HCT116 (cell line): ENCODE measurements at regions not wholly inside any gene's neighbourhood (a gene's known extent, or its start where the extent isn't known, plus 50 kb on each side); places are given as distances from the start of the nearest gene placed in this dataset.

ENCODE experiments used
- ATAC-seq: fragments of 200-7000 bp; cut with Tn5 transposase; 2 replicates; pipeline ENCODE4 v1.9.1; 2020; ENCODE audit warnings: mild to moderate bottlenecking, moderate library complexity
- BruUV-seq: library from RNA; stranded (reverse); fragments of 400-500 nt; replicated peaks from 2 replicates; lab custom pipeline; 2021; lab: Mats Ljungman, UMichigan
- CTCF ChIA-PET: fragments of 300-600 bp; sonication (Branson Sonifier 250); formaldehyde crosslinking; loops from one replicate; lab custom pipeline; 2021; ENCODE audit warnings: antibody characterized with exemption; lab: Charles Lee
- POLR2A ChIA-PET: fragments of 300-600, 350-600 bp; sonication (Branson Sonifier 250); formaldehyde crosslinking; loops from one replicate; lab custom pipeline; 2021; ENCODE audit warnings: antibody characterized with exemption; lab: Charles Lee
- RAD21 ChIA-PET, 2 experiments: fragments of 300-600 bp; sonication (Branson Sonifier 250); formaldehyde crosslinking; loops; one replicate each; lab custom pipeline; 2023; ENCODE audit warnings: low total read pairs in 2 of 2; ENCODE audit not compliant: uncharacterized antibody in 2 of 2, unreplicated experiment in 2 of 2, low non-redundant PET in 1 of 2; lab: Charles Lee
- DNase-seq: peaks from one replicate; pipeline ENCODE4 v3.0.0-alpha.2; 2010; ENCODE audit warnings: low read depth, low spot score
- H2AFZ ChIP-seq: fragments of 200-600 bp; shearing (Covaris generic), sonication (generic); 2 replicates; pipeline ENCODE4 v1.6.1; 2017; ENCODE audit warnings: low read depth, mixed run types, mixed read lengths, antibody characterized with exemption, low read length; ENCODE audit not compliant: poor library complexity, severe bottlenecking
- H3K27ac ChIP-seq: 2 replicates; pipeline ENCODE4 v1.5.1; 2012; ENCODE audit warnings: low read depth, low read length
- H3K27me3 ChIP-seq: fragments of 200-600 bp; sonication (generic); 2 replicates; pipeline ENCODE4 v1.6.1; 2016; ENCODE audit warnings: mixed run types, low read length, mixed read lengths; ENCODE audit not compliant: insufficient read depth
- H3K36me3 ChIP-seq, 2 experiments: fragments of 200-500 bp in 1 of 2; fragments of 200-600 bp in 1 of 2; sonication (Bioruptor generic) in 1 of 2; sonication (generic) in 1 of 2; 2 replicates each; pipeline versions ENCODE4 v1.5.1 to v1.6.1; 2014 to 2016; ENCODE audit warnings: low read length in 2 of 2, inconsistent platforms in 1 of 2, mixed read lengths in 1 of 2, mixed run types in 1 of 2; ENCODE audit not compliant: insufficient read depth in 2 of 2, control insufficient read depth in 1 of 2
- H3K4me1 ChIP-seq, 2 experiments: fragments of 200-600 bp in 1 of 2; sonication (generic) in 1 of 2; 2 replicates each; pipeline versions ENCODE4 v1.5.1 to v1.6.1; 2012 to 2017; ENCODE audit warnings: low read length in 2 of 2, inconsistent platforms in 1 of 2, mild to moderate bottlenecking in 1 of 2, mixed read lengths in 1 of 2, mixed run types in 1 of 2, moderate library complexity in 1 of 2; ENCODE audit not compliant: insufficient read depth in 2 of 2, control insufficient read depth in 1 of 2
- H3K4me2 ChIP-seq: fragments of 200-600 bp; sonication (generic); 2 replicates; pipeline ENCODE4 v1.6.1; 2017; ENCODE audit warnings: mixed run types, low read length, mixed read lengths
- H3K4me3 ChIP-seq, 2 experiments: fragments of 200-600 bp in 1 of 2; sonication (generic) in 1 of 2; replicated peaks in 1 of 2; 2 replicates each; pipeline ENCODE4 v1.5.1; 2011 to 2016; ENCODE audit warnings: low read length in 2 of 2, control low read depth in 1 of 2, low read depth in 1 of 2, mild to moderate bottlenecking in 1 of 2, mixed read lengths in 1 of 2, mixed run types in 1 of 2
- H3K79me2 ChIP-seq: fragments of 200-600 bp; sonication (generic); 2 replicates; pipeline ENCODE4 v1.6.1; 2017; ENCODE audit warnings: mild to moderate bottlenecking, mixed run types, low read length, moderate library complexity, mixed read lengths; ENCODE audit not compliant: insufficient read depth
- H3K9ac ChIP-seq: fragments of 200-600 bp; sonication (generic); 2 replicates; pipeline ENCODE4 v1.6.1; 2016; ENCODE audit warnings: low read length, mixed read lengths
- H3K9me2 ChIP-seq: fragments of 200-600 bp; sonication (generic), shearing (Covaris generic); 2 replicates; pipeline ENCODE4 v1.6.1; 2017; ENCODE audit warnings: mixed run types, mild to moderate bottlenecking, moderate library complexity; ENCODE audit not compliant: insufficient read depth
- H3K9me3 ChIP-seq, 2 experiments: fragments of 200-500 bp in 1 of 2; fragments of 200-600 bp in 1 of 2; sonication (Bioruptor generic) in 1 of 2; sonication (generic) in 1 of 2; 2 replicates each; pipeline ENCODE4 v1.6.1; 2014 to 2017; ENCODE audit warnings: low read length in 2 of 2, mixed read lengths in 2 of 2, inconsistent platforms in 1 of 2, low read depth in 1 of 2, mild to moderate bottlenecking in 1 of 2, mixed run types in 1 of 2, moderate library complexity in 1 of 2; ENCODE audit not compliant: control insufficient read depth in 1 of 2, insufficient read depth in 1 of 2
- H4K20me1 ChIP-seq: fragments of 200-600 bp; sonication (generic), shearing (Covaris generic); 2 replicates; pipeline ENCODE4 v1.6.1; 2017; ENCODE audit warnings: mixed run types, mild to moderate bottlenecking, moderate library complexity; ENCODE audit not compliant: insufficient read depth
- EGR1 ChIP-seq: IDR thresholded peaks from 2 replicates; pipeline ENCODE4 v1.6.1; 2012; ENCODE audit warnings: low read depth
- EZH2 ChIP-seq: fragments of 200-600 bp; sonication (generic); IDR thresholded peaks from 2 replicates; pipeline ENCODE4 v1.6.1; 2017; ENCODE audit warnings: antibody characterized with exemption, mixed run types
- EZH2phosphoT487 ChIP-seq: fragments of 200-600 bp; IDR thresholded peaks from 2 replicates; pipeline ENCODE4 v1.6.1; 2018; ENCODE audit warnings: antibody characterized with exemption, borderline replicate concordance
- FOSL1 ChIP-seq: IDR thresholded peaks from 2 replicates; pipeline ENCODE4 v1.6.1; 2012; ENCODE audit warnings: low read depth
- JUND ChIP-seq: IDR thresholded peaks from 2 replicates; pipeline ENCODE4 v1.6.1; 2012
- REST ChIP-seq: IDR thresholded peaks from 2 replicates; pipeline ENCODE4 v1.6.1; 2012; ENCODE audit warnings: low read depth
- SIN3A ChIP-seq: IDR thresholded peaks from 2 replicates; pipeline ENCODE4 v1.6.1; 2012; ENCODE audit warnings: low read depth
- SRF ChIP-seq: IDR thresholded peaks from 2 replicates; pipeline ENCODE4 v1.6.1; 2012; ENCODE audit warnings: low read depth
- TCF7L2 ChIP-seq: IDR thresholded peaks from 2 replicates; pipeline ENCODE4 v1.7.0; 2011; ENCODE audit warnings: borderline replicate concordance, inconsistent platforms; ENCODE audit not compliant: insufficient read depth, insufficient read length; ENCODE audit errors: extremely low read depth
- ZFX ChIP-seq: fragments of 450-650 bp; IDR thresholded peaks from 2 replicates; pipeline ENCODE4 v1.6.1; 2017
- intact Hi-C: fragments of 100-400 bp; cut with micrococcal nuclease; formaldehyde crosslinking; loops from 2 replicates; pipeline ENCODE4 v1.10.0; 2022
- TF ChIP-seq, protein P1 (sequence below): IDR thresholded peaks from 2 replicates; pipeline ENCODE4 v1.6.1; 2011; ENCODE audit warnings: mild to moderate bottlenecking, low read length, moderate library complexity; ENCODE audit not compliant: insufficient replicate concordance; ENCODE audit errors: extremely low read depth
- TF ChIP-seq, protein P2 (sequence below): IDR thresholded peaks from 2 replicates; pipeline ENCODE4 v1.6.1; 2012

DNA sequence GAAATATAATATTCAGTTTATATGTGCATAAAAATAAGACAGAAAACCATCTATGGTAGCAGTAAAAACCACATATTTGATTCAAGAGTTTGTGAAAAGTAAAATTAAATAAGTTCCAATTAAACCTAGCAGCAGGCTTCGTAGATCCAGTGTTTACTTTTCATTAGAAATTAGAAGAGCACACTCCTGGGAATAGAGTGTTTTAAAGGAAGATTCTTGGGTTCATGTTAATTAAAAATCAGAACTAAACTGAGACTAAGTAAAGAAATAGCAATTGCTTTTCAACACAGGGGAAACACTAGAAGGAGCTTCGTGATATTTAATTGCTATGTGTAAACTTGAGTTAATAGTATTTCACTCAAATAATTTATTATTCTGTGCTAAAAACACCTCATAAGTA is 1097.8 kb upstream of the CDH18 start:
- Histone ChIP-seq H3K9me3 (peaks cover 15 to 26% of the 10 kb centered on the region in 2 experiments; a peak in 2 of 4 replicates), H3K79me2 (no peaks in the 10 kb centered on the region), H3K27me3 (no peaks in the 10 kb centered on the region), H3K4me1 (no peaks in the 10 kb centered on the region), H4K20me1 (no peaks in the 10 kb centered on the region), H3K4me3 (no peak overlapping the region), H3K4me2 (no peak overlapping the region), H2AFZ (no peak overlapping the region), H3K36me3 (no peaks in the 10 kb centered on the region), H3K9me2 (no peaks in the 10 kb centered on the region), H3K9ac (no peak overlapping the region), H3K27ac (no peak overlapping the region)
- ChIA-PET POLR2A (no interaction called here), RAD21 (no interaction called here), CTCF (no interaction called here)
- DNase-seq, result no peak
- intact Hi-C loops, result no loop called here
- BruUV-seq, result no TSS peak
- TF ChIP-seq FOSL1, result no peak
- TF ChIP-seq, protein P1, sequence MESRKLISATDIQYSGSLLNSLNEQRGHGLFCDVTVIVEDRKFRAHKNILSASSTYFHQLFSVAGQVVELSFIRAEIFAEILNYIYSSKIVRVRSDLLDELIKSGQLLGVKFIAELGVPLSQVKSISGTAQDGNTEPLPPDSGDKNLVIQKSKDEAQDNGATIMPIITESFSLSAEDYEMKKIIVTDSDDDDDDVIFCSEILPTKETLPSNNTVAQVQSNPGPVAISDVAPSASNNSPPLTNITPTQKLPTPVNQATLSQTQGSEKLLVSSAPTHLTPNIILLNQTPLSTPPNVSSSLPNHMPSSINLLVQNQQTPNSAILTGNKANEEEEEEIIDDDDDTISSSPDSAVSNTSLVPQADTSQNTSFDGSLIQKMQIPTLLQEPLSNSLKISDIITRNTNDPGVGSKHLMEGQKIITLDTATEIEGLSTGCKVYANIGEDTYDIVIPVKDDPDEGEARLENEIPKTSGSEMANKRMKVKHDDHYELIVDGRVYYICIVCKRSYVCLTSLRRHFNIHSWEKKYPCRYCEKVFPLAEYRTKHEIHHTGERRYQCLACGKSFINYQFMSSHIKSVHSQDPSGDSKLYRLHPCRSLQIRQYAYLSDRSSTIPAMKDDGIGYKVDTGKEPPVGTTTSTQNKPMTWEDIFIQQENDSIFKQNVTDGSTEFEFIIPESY, result no peak
- ATAC-seq, result no peak

DNA sequence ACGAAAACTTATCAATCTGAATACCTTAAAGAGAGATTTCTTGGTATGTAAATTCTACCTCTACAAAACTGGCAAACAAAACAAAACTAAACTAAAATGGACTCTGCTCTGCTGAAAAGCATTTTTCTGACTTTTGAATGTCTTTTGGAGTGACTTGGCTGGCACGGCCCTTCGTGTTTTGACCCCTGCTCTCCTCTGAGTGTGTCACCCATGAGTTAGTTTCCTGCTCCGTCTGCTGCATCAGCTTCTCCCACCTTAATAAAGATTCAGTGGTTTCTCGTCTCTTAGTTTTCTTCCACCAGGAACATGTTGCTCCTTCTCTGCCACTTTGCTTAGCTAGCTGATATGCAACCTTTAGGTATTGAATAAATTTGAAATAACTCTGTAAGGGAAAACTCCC is 1084.0 kb upstream of the CDH18 start:
- DNase-seq (no peak), ATAC-seq (no peak)
- intact Hi-C loops, result no loop called here
- Histone ChIP-seq H3K27me3 (no peaks in the 10 kb centered on the region), H3K79me2 (no peaks in the 10 kb centered on the region), H3K27ac (no peak overlapping the region), H3K4me3 (no peak overlapping the region), H3K4me1 (no peaks in the 10 kb centered on the region), H2AFZ (no peak overlapping the region), H3K9me3 (peaks cover 5 to 16% of the 10 kb centered on the region in 2 experiments; a peak in 2 of 4 replicates), H3K9ac (no peak overlapping the region), H3K36me3 (no peaks in the 10 kb centered on the region), H4K20me1 (no peaks in the 10 kb centered on the region), H3K9me2 (no peaks in the 10 kb centered on the region), H3K4me2 (no peak overlapping the region)
- RAD21 ChIA-PET, result no interaction called here
- POLR2A ChIA-PET, result no interaction called here
- no TSS peak for BruUV-seq
- CTCF ChIA-PET, result no interaction called here
- TF ChIP-seq SRF (no peak), REST (no peak), EZH2phosphoT487 (no peak), ZFX (no peak), EZH2 (no peak), SIN3A (no peak), EGR1 (no peak), JUND (no peak), TCF7L2 (no peak)
- TF ChIP-seq, protein P1, result no peak
- TF ChIP-seq, protein P2, sequence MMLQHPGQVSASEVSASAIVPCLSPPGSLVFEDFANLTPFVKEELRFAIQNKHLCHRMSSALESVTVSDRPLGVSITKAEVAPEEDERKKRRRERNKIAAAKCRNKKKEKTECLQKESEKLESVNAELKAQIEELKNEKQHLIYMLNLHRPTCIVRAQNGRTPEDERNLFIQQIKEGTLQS, result no peak
